HG03460 (cell line): ENCODE measurements at regions not wholly inside any gene's neighbourhood (a gene's known extent, or its start where the extent isn't known, plus 50 kb on each side); places are given as distances from the start of the nearest gene placed in this dataset.

Experiments used
- ATAC-seq: cut with Tn5 transposase; IDR thresholded peaks from one replicate; pipeline ENCODE4 v1.9.1; 2021; ENCODE audit not compliant: unreplicated experiment

DNA sequence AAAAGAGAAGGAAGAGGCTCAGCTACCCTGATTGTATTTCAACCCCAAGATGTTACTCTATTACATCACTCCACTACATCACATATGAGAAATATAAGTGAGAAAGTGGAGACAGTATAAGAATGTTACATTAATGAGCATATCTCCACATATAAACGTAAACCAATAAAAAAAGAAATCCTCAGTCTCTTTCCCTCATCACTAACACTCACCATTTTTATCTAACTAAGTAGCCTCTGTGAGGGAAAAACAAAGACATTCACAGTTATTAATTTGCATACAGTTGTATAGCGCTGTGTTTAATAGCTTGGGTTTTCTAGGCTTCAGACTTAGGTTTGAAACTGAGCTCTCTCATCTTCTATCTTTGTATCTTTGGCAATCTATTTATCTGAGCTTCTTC lies 489.1 kb upstream of the LRRTM4 start:
- no peak for ATAC-seq

DNA sequence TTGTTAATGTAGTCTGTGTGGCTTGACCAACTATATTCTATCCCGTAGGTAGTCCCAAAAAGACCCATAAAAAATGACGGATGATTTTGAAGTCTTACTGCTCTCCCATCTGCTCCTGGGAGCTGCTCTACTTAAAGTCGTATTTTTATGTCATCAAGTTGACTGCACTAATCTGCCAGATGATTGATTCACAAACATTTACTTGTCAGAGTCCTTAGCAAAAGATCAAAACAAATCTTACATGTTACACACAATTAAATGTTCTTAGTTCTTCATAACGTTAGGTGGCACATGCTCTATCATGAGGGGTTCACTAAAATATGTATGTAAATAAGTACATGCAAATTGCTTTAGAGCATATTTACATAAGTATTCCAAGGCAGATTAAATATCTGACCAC lies 498.3 kb upstream of the LRRTM4 start:
- no peak for ATAC-seq

DNA sequence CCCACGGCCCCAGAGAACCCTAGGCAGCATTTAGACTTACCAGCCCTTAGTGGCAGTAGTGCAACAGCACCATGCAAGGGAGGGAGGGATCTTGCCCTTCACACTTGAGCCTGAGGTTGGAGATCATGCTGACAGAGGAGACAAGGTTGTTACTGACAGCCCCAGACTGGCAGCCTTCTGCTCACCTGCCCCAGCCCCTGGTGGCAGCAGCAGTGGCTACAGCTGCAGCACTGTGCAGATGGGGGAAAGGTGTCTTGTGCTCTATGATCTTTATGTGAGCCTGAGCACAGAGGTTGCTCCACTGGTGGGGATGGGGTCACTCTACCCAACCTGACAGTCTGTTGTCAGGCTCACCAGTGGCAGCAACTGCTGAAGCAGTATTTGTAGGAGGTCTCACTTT lies 501.2 kb upstream of the LRRTM4 start:
- ATAC-seq, result no peak

DNA sequence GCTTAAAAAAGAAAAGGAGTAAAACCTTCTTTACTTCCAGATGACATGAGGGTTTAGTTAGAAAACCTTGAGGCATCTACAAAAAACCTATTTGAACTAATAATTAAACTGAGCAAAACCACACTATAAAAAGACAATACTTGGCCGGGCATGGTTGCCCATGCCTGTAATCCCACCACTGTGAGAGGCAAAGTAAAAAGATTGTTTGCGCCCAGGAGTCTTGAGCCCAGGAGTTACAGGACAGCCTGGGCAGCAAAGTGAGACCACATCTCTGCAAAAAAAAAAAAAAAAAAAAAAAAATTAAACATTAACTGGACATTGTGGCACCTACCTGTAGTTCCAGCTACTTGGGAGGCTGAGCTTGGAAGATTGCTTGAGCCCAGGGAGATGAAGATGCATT lies 502.8 kb upstream of the LRRTM4 start:
- no peak for ATAC-seq

DNA sequence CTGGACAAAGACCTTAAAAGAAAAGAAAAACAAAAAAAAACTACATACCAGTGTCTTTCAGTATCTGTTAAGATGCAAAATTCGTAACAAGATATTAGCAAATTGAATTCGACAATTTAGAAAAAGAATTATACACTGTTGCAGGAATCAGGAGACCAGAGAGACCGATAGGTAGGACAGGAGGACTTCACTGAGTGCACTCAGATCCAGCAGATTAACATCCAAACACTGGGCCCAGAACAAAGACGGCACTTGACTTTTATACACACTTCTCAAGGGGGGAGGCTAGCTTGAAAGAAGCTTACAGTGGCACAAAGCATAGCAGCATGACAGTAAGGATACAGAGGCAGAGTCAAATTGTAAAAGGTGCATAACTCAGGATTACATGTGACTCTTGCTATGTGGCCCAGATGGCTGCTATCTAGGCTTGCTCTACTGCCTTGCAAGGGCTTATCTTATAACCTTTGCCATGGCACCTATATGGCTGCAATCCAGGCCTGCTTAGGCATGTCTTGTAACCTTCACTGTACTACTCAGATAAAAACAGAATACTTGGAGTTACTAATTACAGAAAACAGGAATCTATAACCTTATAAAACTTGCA lies 507.3 kb upstream of the LRRTM4 start:
- ATAC-seq, result no peak

DNA sequence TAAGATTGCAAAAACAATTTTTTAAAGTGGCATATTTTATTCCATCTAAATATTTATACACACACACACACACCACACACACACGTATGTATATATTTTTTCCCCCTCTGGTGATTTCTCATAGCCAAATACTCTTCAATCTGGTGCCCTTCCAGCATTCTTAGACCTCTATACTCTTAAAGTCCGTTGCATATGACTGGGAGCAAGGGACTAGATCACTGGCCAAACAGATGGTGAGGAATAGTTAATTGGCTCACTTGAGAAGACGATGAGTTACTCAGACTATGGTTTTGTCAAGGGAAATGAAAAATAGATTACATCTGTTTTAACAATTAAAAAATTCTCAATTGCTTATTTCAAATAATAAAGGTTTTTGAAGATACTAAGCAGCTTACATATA lies 512.5 kb upstream of the LRRTM4 start:
- ATAC-seq, result no peak

DNA sequence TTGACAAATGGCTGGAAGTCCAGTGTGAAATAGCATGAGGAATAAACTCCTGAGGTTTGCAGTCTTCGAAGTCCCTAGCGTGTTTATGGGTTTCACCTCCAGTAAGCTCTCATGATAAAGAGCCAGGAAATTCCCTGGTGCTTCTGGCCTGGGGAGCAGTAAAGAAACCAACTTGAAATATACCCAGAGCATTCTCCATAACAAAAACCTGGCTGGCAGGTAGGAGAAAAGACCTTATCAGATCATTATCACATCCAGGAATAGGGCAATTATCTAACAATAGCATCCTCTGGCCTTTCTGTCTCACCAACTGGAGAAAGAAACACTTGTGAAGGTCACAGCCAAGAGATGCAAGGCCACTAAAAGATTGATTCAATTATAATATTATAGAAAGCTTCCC lies 513.6 kb upstream of the LRRTM4 start:
- ATAC-seq, result no peak

DNA sequence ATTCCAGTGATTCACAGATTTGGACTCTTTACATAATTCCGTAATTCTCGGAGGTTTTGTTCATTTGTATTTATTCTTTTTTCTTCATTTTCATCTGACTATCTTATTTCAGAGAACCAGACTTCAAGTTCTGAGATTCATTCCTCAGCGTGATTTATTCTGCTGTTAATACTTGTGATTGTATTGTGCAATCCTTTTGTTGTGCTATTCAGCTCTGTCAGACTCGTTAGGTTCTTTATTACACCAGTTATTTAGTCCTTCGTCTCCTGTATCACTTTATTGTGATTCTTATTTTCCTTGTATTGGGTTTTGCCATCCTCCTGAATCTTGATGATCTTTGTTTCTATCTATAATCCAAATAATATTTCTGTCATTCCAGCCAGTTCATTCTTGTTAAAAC lies 529.3 kb upstream of the LRRTM4 start:
- no peak for ATAC-seq

DNA sequence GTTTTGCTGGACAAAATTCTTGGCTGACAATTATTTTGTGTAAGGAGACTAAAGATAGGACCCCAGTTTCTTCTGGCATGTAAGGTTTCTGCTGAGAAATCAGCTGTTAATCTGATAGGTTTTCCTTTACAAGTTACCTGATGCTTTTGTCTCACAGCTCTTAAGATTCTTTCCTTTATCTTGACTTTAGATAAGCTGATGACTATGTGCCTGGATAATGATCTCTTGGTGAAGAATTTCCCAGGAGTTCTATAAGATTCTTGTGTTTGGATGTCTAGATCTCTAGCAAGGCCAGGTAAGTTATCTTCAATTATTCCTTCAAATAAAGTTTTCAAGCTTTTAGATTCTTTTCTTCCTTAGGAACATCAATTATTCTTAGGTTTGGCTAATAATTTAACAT lies 534.8 kb upstream of the LRRTM4 start:
- no peak for ATAC-seq

DNA sequence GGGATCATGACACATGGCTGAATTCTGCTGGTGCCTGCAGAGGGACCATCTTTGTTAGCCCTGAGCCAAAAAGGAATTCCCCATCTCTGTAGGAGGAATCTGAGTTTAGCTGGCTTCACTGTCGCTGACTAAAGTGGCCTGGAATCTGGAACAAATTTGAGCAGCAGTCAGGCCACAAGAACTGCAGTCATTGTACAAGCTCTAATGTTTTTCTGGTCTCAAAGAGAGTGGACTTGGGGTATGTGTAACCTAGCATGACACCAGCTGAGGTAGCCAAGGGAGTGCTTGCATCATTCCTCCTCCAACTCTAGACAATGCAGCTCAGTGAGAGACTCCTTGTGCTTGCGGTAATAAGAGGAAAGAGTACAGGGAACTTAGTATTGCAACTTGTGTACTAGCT lies 539.1 kb upstream of the LRRTM4 start:
- no peak for ATAC-seq

DNA sequence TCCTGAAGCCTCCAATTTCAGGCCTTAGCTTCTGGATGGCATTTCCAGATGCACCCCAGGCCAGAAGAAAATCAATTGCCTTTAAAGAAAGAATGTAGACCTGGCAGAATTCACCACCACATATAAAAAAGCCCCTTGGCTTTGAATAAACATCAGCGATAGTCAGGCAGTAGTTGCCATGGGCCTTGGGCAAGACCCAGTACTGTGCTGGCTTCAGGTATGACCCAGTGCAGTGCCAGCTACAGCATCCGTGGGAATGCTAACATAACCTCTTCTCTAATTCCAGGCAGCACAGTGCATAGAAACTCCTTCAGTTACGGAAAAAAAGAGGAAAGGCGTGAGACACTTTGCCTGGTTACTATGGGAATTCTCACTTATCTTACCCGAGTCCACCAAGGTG lies 539.6 kb upstream of the LRRTM4 start:
- no peak for ATAC-seq

DNA sequence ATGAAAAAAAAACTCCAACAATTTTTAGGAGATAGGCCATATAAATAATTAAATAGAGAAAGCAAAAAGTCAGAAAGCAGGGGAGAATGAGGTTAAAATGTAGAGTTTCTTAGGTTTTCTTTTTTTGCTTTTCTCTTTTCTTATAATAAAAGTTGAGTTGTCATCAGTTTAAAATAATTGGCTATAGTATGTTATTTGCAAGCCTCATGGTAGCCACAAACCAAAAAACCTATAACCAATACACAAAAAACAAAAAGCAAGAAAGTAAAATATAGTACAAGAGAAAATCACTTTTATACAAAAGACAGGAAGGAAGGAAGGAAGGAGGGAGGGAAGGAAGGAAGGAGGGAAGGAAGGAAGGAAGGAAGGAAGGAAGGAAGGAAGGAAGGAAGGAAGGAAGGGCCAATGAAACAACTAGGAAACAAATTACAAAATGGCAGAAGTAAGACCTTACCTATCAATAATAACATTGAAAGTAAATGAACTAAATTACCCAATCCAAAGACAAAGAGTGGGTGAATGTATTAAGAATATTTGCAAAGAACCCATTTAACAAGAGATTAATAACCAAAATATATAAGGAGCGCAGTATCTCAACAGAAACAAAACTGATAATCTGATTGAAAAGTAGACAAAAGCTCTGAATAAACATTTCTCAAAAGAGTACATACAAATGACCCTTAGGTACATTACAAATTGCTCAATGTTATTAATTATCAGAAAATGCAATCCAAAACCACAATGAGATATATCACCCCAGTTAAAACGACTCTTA lies 541.3 kb upstream of the LRRTM4 start:
- no peak for ATAC-seq

DNA sequence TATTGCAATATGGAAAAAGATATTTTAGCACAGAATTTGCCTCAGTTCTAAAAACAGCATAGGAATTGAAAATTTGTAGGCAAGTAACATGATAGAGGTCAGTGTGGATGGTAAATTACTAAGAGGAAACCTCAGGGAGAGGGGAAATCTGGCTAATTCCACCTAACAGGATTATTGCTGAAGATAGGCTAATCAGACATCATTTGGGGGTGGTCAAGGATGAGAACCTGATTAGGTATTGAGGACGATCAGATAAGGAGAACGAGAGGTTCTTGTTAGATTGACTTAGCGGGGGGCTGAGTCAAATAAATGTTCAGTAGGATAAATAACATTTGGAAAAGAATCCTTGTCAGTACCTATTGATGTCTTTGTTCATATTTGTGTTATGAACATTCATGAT lies 543.2 kb upstream of the LRRTM4 start:
- ATAC-seq, result no peak

DNA sequence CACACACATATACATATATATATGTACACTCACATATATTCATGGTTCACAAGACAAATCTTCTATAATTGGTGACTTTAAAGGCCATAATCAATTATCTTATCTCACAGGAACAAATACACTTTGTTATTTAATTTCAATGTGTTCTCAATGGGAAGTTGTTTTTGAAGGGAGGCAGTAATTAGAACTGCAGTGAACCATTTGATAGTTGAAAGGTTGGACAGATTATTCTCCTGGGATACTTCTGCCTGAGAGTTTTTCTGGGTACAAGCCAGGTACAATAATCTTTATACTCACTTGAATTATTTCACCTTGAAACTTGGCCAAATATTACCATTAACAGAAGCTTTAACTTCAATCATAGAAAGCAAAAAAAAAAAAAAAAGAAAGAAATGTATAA lies 546.6 kb upstream of the LRRTM4 start:
- ATAC-seq, result no peak

DNA sequence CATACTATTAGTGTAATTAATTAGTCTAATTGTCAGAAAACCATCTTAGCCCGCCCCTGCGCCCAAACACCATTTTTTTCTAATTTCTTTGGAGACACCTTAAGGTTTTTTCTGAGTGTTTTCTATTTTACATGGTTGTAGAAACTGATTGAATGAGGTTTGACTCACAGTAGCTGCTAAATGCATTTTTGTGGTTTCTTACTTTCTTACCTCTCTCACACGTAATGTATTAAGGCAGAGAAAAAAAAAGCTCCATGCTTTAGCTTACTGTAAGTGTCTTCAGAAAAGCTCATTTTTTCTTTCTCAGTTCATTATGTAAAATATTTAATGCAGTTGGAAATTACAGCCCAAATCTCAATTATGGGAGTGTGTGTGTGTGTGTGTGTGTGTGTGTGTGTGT lies 548.5 kb upstream of the LRRTM4 start:
- no peak for ATAC-seq

DNA sequence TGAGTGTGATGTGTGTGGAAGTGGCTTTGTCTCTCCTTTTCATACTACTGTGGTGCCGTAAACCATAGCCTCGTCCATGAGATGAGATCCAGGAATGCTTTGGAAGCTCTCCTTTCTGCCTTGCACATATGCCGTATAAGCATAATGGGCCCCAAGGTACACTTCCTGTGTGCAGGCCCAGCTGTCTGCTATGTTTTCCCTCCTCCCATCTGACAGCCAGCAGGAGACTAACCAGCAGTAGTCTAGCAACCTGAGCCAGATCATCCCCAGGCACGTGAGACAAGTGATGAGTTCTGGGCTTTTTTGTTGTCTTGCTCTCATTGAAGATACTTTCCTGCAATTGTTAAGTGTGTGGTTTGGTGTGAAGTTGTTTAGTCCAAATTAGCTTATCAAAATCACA lies 555.5 kb upstream of the LRRTM4 start:
- no peak for ATAC-seq

DNA sequence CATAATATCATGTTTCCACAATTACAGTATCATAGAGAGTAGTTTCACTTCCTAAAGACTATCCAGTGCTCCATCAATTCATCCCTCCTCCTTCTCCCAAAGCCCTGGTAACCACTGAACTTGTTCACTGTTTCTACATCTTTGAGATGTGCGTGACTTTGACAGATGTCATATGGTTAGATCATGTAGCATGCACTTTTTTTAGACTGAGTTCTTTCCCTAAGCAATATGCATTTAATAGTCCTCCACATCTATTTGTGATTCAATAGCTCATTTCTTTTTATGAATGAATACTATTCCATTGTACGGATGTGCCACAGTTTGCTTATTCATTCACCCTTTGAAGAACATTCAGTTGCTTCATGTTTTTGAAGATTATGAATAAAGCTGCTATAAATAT lies 560.4 kb upstream of the LRRTM4 start:
- ATAC-seq, result no peak

DNA sequence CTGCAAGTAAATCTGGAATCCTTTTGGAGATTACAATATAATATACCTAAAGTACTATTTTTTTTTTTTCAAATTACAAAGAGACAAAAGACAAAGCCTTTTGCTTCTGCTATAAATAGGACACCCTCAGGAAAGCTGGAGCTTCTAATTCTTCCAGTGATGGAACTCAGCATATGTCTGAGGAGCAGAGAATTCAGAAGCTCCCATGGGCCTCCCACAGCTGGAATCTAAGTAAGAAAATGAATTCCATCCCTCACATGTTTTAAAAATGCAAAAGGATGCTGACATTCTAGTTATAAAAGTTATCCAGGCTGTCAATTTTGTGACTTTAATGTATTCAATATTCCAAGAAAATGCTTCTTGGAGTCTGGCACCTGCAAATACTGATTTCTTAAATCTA lies 571.3 kb upstream of the LRRTM4 start:
- ATAC-seq, result no peak

DNA sequence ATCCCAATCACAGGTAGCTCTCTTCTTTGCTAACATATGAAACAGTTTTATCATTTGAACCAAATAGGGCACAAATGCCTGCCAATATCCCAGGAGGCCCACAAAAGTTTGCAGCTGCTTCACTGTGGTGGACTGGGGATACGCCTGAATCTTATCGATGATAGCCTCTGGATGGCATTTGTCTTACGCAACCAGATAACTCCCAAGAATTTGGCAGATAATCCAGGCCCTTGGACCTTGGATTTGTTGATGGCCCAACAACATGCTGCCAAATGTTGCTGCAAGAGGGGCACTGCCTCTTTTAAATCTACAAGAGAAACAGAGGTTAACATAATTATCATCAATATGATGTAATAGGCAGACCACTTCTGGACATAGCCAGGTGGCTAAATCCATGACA lies 587.1 kb upstream of the LRRTM4 start:
- no peak for ATAC-seq

DNA sequence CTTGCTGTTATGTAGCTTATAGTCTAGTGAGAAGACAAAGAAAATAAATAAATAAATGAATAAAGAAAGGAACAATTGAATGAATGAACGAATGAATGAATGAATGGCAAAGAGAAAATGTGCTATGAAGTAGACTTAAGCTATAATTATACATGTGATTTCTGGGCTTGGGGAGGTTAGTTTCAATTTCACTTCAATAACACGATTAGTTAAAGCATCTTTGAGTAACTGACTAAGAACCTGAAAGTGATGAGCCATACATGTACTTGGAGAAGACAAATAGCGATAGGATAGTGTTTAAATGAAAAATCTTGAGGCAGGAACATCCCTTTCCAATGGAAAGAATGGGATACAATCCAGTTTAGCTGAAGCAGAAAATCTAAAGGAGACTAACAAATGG lies 593.1 kb upstream of the LRRTM4 start:
- no peak for ATAC-seq

DNA sequence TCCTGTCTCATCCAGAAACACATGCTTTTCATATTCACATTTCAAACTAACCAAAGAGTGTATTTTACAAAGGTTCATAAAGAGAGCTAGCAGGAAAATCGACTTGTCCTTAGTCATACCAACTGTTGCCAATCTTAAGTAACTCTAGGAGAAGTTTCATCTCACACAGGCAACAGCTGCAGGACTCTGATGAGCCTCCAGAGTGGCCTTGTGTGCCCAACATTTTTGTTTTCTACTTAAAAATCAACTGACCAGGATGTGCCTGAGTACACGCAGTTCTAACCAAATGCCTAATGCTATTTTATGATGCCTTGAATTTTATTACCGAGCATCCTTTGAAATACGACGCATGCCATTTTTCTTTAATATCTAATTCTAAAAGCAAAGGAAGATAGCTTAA lies 595.9 kb upstream of the LRRTM4 start:
- no peak for ATAC-seq

DNA sequence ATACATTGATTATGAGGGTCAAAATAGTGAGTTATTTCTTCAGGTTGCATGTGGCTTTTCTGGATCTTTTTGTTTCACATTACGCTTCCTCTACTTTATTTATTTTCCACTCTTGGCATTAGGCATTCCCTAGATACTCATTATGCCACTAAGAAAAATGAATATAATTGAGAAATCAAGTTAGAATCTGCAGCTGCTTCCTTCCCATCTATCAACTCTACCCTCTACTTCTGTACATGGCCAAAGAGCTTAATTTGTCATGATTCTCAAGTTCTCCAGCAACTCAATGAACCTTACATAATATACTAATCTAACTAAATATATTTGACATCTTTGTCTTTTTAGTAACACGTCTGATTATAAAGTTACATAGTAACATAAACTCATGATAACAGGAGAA lies 598.1 kb upstream of the LRRTM4 start:
- ATAC-seq, result no peak

DNA sequence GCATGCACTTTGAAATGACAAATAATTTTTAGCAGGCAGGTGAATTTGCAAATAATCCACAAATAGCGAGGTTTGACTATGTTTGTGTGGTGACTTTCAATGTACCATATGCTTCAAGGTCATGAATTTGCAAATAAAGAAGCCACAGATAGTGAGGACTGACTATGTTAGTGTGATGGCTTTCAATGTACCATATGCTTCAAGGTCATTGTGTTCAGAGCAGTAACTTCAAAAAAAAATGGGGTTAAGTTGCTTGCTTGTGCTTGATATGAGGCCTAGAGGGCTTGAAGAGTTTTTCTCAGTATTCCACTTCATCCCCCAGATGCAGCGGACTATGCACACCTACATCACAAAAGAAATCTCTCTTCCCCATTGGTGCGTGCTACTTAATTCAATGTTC lies 602.9 kb upstream of the LRRTM4 start:
- ATAC-seq, result no peak
